H1 (cell line): ENCODE measurements at regions not wholly inside any gene's neighbourhood (a gene's known extent, or its start where the extent isn't known, plus 50 kb on each side); places are given as distances from the start of the nearest gene placed in this dataset.

Experiments
- CTCF ChIA-PET: fragments of 300-600 bp; sonication (Branson Sonifier 250); formaldehyde crosslinking; loops from one replicate; lab custom pipeline; 2021; ENCODE audit not compliant: partially characterized antibody; lab: Charles Lee
- POLR2A ChIA-PET: fragments of 300-600 bp; sonication (Branson Sonifier 250); formaldehyde crosslinking; loops from one replicate; lab custom pipeline; 2021; ENCODE audit warnings: inconsistent platforms; ENCODE audit not compliant: partially characterized antibody; lab: Charles Lee
- DNase-seq, 2 experiments: peaks; one replicate each; pipeline versions ENCODE4 v3.0.0 to v3.0.0-alpha.2; 2010 to 2022; ENCODE audit warnings: low spot score in 2 of 2, low read depth in 1 of 2, mixed read lengths in 1 of 2
- FAIRE-seq: peaks from 2 replicates; lab custom pipeline; 2011; peaks lifted over from hg19 to GRCh38; lab: Jason Lieb, UNC
- H2AFZ ChIP-seq: 2 replicates; pipeline ENCODE4 v1.8.1; 2012; ENCODE audit warnings: low read length, inconsistent platforms
- H2AK5ac ChIP-seq: 2 replicates; pipeline ENCODE4 v1.6.1; 2013; ENCODE audit warnings: low read depth, low read length
- H2BK120ac ChIP-seq: replicated peaks from 2 replicates; pipeline ENCODE3; 2013; ENCODE audit warnings: low read depth, low read length, inconsistent platforms
- H2BK12ac ChIP-seq: 2 replicates; pipeline ENCODE4 v1.6.1; 2013; ENCODE audit warnings: low read depth, low read length
- H2BK15ac ChIP-seq: 2 replicates; pipeline ENCODE4 v1.6.1; 2013; ENCODE audit warnings: low read length
- H2BK20ac ChIP-seq: 2 replicates; pipeline ENCODE4 v1.6.1; 2013; ENCODE audit warnings: low read length
- H2BK5ac ChIP-seq: 2 replicates; pipeline ENCODE4 v1.6.1; 2013; ENCODE audit warnings: low read depth, low read length
- H3K14ac ChIP-seq: 2 replicates; pipeline ENCODE4 v1.6.1; 2013; ENCODE audit warnings: inconsistent platforms; ENCODE audit not compliant: insufficient read length
- H3K18ac ChIP-seq: 2 replicates; pipeline ENCODE4 v1.6.1; 2013; ENCODE audit warnings: low read length; ENCODE audit errors: extremely low read depth
- H3K23ac ChIP-seq: 2 replicates; pipeline ENCODE4 v1.6.1; 2013; ENCODE audit warnings: inconsistent platforms; ENCODE audit not compliant: insufficient read length
- H3K23me2 ChIP-seq: 2 replicates; pipeline ENCODE4 v1.6.1; 2013; ENCODE audit warnings: low read depth, low read length
- H3K27ac ChIP-seq: 2 replicates; pipeline ENCODE4 v1.6.1; 2011; ENCODE audit warnings: low read depth, low read length, inconsistent platforms
- H3K27me3 ChIP-seq, 4 experiments: replicated peaks in 1 of 4; 1 replicate in 1 of 4; 2 replicates in 3 of 4; pipeline versions ENCODE4 v1.6.1 to v1.8.1; 2011 to 2013; ENCODE audit warnings: low read length in 3 of 4, mild to moderate bottlenecking in 3 of 4, inconsistent platforms in 2 of 4, mixed read lengths in 2 of 4, moderate library complexity in 1 of 4; ENCODE audit not compliant: control insufficient read depth in 3 of 4, insufficient read depth in 3 of 4; ENCODE audit errors: extremely low read depth in 1 of 4
- H3K36me3 ChIP-seq, 4 experiments: 2 replicates each; pipeline versions ENCODE4 v1.6.1 to v1.8.1; 2011 to 2013; ENCODE audit warnings: mild to moderate bottlenecking in 4 of 4, low read length in 3 of 4, moderate library complexity in 2 of 4, control low read depth in 1 of 4, inconsistent platforms in 1 of 4; ENCODE audit not compliant: insufficient read depth in 4 of 4, control insufficient read depth in 2 of 4
- H3K4ac ChIP-seq: replicated peaks from 2 replicates; pipeline ENCODE3; 2013; ENCODE audit warnings: low read length, low read depth, mixed read lengths, inconsistent platforms; ENCODE audit not compliant: insufficient read length
- H3K4me1 ChIP-seq, 4 experiments: replicated peaks in 1 of 4; 1 replicate in 1 of 4; 2 replicates in 3 of 4; pipeline versions ENCODE4 v1.6.1 to v1.8.1; 2011 to 2013; ENCODE audit warnings: low read length in 3 of 4, inconsistent platforms in 2 of 4, mixed read lengths in 1 of 4; ENCODE audit not compliant: insufficient read depth in 4 of 4, control insufficient read depth in 3 of 4
- H3K4me2 ChIP-seq, 2 experiments: 2 replicates each; pipeline versions ENCODE4 v1.6.1 to v1.8.1; 2011 to 2013; ENCODE audit warnings: low read depth in 2 of 2, low read length in 2 of 2, control low read depth in 1 of 2, inconsistent platforms in 1 of 2, mild to moderate bottlenecking in 1 of 2; ENCODE audit not compliant: insufficient read depth in 1 of 2
- H3K4me3 ChIP-seq, 4 experiments: fragments of 200-600, 300-600 bp in 1 of 4; sonication (generic), shearing (Covaris generic), sonication (Bioruptor Twin) in 1 of 4; 2 replicates each; pipeline versions ENCODE4 v1.5.1 to v1.8.1; 2011 to 2016; ENCODE audit warnings: low read length in 4 of 4, low read depth in 3 of 4, control low read depth in 2 of 4, inconsistent platforms in 2 of 4, mild to moderate bottlenecking in 2 of 4, mixed read lengths in 1 of 4, moderate library complexity in 1 of 4; ENCODE audit not compliant: insufficient read depth in 2 of 4; ENCODE audit errors: extremely low read depth in 1 of 4
- H3K56ac ChIP-seq: replicated peaks from 2 replicates; pipeline ENCODE3; 2013; ENCODE audit warnings: low read depth, mild to moderate bottlenecking, mixed read lengths, low read length, inconsistent platforms; ENCODE audit not compliant: insufficient read length
- H3K79me1 ChIP-seq: 2 replicates; pipeline ENCODE4 v1.6.1; 2013; ENCODE audit warnings: low read depth, low read length, control low read depth
- H3K79me2 ChIP-seq, 2 experiments: 2 replicates each; pipeline versions ENCODE4 v1.6.1 to v1.8.1; 2012 to 2013; ENCODE audit warnings: low read length in 2 of 2, mild to moderate bottlenecking in 2 of 2, inconsistent platforms in 1 of 2; ENCODE audit not compliant: insufficient read depth in 2 of 2, control insufficient read depth in 1 of 2
- H3K9ac ChIP-seq, 4 experiments: replicated peaks in 1 of 4; 1 replicate in 1 of 4; 2 replicates in 3 of 4; pipeline versions ENCODE4 v1.6.1 to v1.8.1; 2011 to 2013; ENCODE audit warnings: low read depth in 3 of 4, low read length in 3 of 4, control low read depth in 2 of 4, mild to moderate bottlenecking in 2 of 4, moderate library complexity in 2 of 4, inconsistent platforms in 1 of 4; ENCODE audit errors: extremely low read depth in 1 of 4
- H3K9me3 ChIP-seq, 2 experiments: 2 replicates each; pipeline versions ENCODE4 v1.6.1 to v1.8.1; 2012 to 2013; ENCODE audit warnings: mild to moderate bottlenecking in 2 of 2, moderate library complexity in 2 of 2, control low read depth in 1 of 2, inconsistent platforms in 1 of 2, low read depth in 1 of 2, low read length in 1 of 2, mixed read lengths in 1 of 2; ENCODE audit not compliant: insufficient read depth in 2 of 2
- H4K20me1 ChIP-seq, 2 experiments: replicated peaks in 1 of 2; 2 replicates each; pipeline versions ENCODE3 to v1.8.1; 2011 to 2013; ENCODE audit warnings: inconsistent platforms in 2 of 2, low read length in 2 of 2, mild to moderate bottlenecking in 1 of 2; ENCODE audit not compliant: insufficient read depth in 2 of 2, control insufficient read depth in 1 of 2
- H4K5ac ChIP-seq: 2 replicates; pipeline ENCODE4 v1.6.1; 2013; ENCODE audit warnings: low read length, low read depth, mixed read lengths, inconsistent platforms; ENCODE audit not compliant: insufficient read length
- H4K8ac ChIP-seq: 2 replicates; pipeline ENCODE4 v1.8.0; 2013; ENCODE audit warnings: mild to moderate bottlenecking, moderate library complexity, low read length, inconsistent platforms; ENCODE audit not compliant: insufficient read depth; ENCODE audit errors: extremely low read depth
- H4K91ac ChIP-seq: replicated peaks from 2 replicates; pipeline ENCODE3; 2013; ENCODE audit warnings: low read length, mixed read lengths, inconsistent platforms; ENCODE audit not compliant: insufficient read length
- POLR2AphosphoS5 ChIP-seq: IDR thresholded peaks from 2 replicates; pipeline ENCODE4 v1.6.1; 2011; ENCODE audit warnings: low read depth, low read length
- RBBP5 ChIP-seq: IDR thresholded peaks from 2 replicates; pipeline ENCODE4 v1.7.1; 2012; ENCODE audit warnings: low read depth, mild to moderate bottlenecking, inconsistent platforms, low read length, moderate library complexity, borderline replicate concordance
- SRF ChIP-seq: IDR thresholded peaks from 2 replicates; pipeline ENCODE4 v1.6.1; 2011; ENCODE audit warnings: mild to moderate bottlenecking, low read depth, low read length, moderate library complexity
- SUZ12 ChIP-seq: fragments of 200-600 bp; sonication (generic); IDR thresholded peaks from 2 replicates; pipeline ENCODE4 v1.6.1; 2012; ENCODE audit warnings: mild to moderate bottlenecking, inconsistent platforms, low read length, moderate library complexity, mixed read lengths
- WGBS, 2 experiments: shearing (Covaris generic) in 1 of 2; methylation state at CpG; one replicate each; pipeline versions ENCODE4 v1.1.6 to v1.1.7; 2013 to 2015; ENCODE audit warnings: low lambda C conversion rate in 2 of 2, mixed read lengths in 2 of 2, inconsistent platforms in 1 of 2, low coverage in 1 of 2, missing lambda C conversion rate in 1 of 2; ENCODE audit not compliant: insufficient replicate concordance in 2 of 2, insufficient coverage in 1 of 2, insufficient read length in 1 of 2; ENCODE audit errors: extremely low coverage in 1 of 2, missing lambda C conversion rate in 1 of 2; 5-methylcytosine and 5-hydroxymethylcytosine counted together
- TF ChIP-seq, protein P1 (sequence below): IDR thresholded peaks from 2 replicates; pipeline ENCODE4 v1.6.1; 2012; ENCODE audit warnings: low read length, inconsistent platforms

DNA sequence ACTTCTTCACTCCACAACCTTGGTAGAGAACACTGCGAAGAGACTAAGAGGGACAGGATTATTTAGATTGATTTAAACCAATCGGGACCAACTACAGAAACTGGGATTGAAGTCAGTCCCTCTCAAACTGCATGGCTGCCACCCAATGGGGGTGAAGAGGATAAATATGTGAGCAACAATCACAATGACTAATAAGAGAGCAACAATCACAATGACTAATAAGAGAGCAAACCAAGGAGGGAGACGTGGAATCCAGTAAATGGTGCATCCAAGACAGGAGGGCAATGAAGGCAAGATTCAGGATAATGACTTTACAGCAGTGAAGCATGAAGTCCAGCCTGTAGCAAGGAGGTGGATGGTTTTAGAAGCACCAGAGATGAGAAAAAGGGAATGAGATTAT is 322.8 kb downstream of the TTLL7 start:
- H3K79me2 ChIP-seq: no peaks in the 10 kb centered on the region
- no peaks in the 10 kb centered on the region for H3K27me3 ChIP-seq
- H3K23me2 ChIP-seq: no peaks in the 10 kb centered on the region
- H3K18ac ChIP-seq: no peak overlapping the region
- no peaks in the 10 kb centered on the region for H4K20me1 ChIP-seq
- no peak overlapping the region for H4K8ac ChIP-seq
- H2BK5ac ChIP-seq: no peak overlapping the region
- H3K23ac ChIP-seq: no peak overlapping the region
- H3K9me3 ChIP-seq: peaks cover 0 to under 1% of the 10 kb centered on the region in 2 experiments; a peak in 1 of 4 replicates
- TF ChIP-seq SRF: no peak
- TF ChIP-seq SUZ12: no peak
- TF ChIP-seq, protein P1, sequence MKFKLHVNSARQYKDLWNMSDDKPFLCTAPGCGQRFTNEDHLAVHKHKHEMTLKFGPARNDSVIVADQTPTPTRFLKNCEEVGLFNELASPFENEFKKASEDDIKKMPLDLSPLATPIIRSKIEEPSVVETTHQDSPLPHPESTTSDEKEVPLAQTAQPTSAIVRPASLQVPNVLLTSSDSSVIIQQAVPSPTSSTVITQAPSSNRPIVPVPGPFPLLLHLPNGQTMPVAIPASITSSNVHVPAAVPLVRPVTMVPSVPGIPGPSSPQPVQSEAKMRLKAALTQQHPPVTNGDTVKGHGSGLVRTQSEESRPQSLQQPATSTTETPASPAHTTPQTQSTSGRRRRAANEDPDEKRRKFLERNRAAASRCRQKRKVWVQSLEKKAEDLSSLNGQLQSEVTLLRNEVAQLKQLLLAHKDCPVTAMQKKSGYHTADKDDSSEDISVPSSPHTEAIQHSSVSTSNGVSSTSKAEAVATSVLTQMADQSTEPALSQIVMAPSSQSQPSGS: no peak
- no peak for TF ChIP-seq RBBP5
- no peak for TF ChIP-seq POLR2AphosphoS5
- TF ChIP-seq, all 59 proteins: peak for 0
- Histone ChIP-seq H2BK20ac (no peak overlapping the region), H2BK120ac (no peak overlapping the region), H2AK5ac (no peak overlapping the region), H3K14ac (no peak overlapping the region), H4K91ac (no peak overlapping the region), H3K4me3 (no peak overlapping the region), H3K56ac (no peak overlapping the region), H3K4ac (no peak overlapping the region), H3K9ac (no peak overlapping the region), H3K4me2 (no peak overlapping the region), H4K5ac (no peak overlapping the region), H2AFZ (no peak overlapping the region), H3K36me3 (no peaks in the 10 kb centered on the region), H3K27ac (no peak overlapping the region), H3K4me1 (no peaks in the 10 kb centered on the region), H2BK15ac (no peak overlapping the region), H2BK12ac (no peak overlapping the region), H3K79me1 (no peaks in the 10 kb centered on the region)
- ChIA-PET CTCF (no interaction called here), POLR2A (no interaction called here)
- DNase-seq: no peak
- no peak for FAIRE-seq
- 92% methylated on average over 3 of the region's 3 CpGs; no CpG with 5 or more reads in 1 of the 2 experiments for WGBS, 2 experiments
